ENCODE measurements at regions not wholly inside any gene's neighbourhood (a gene's known extent, or its start where the extent isn't known, plus 50 kb on each side); places are given as distances from the start of the nearest gene placed in this dataset.
A peak's percentile ranks its signal among the peaks of the same experiment; 100 is the strongest.

GRCh38 chr10:117899181-117899683, 147.5 kb downstream of the RAB11FIP2 start (continued):
- TF ChIP-seq MEF2A (IDR thresholded peaks at IDR 0.05; ENCODE audit: borderline replicate concordance, low read depth), result no peak
- TF ChIP-seq USF1 (IDR thresholded peaks at IDR 0.05; ENCODE audit: borderline replicate concordance, low read depth), result no peak
- TF ChIP-seq RXRA (IDR thresholded peaks at IDR 0.05; ENCODE audit: borderline replicate concordance, low read depth), result no peak
- TF ChIP-seq FOXJ3 (CRISPR knock-in tag; IDR thresholded peaks at IDR 0.05), result no peak
- TF ChIP-seq EZH2phosphoT487 (IDR thresholded peaks at IDR 0.05; ENCODE audit: borderline replicate concordance, low read depth), result no peak

GRCh38 chr10:117900280-117900679, 146.5 kb downstream of the RAB11FIP2 start:
- no peaks in the 10 kb centered on the region for H3K9me2 ChIP-seq
- peaks cover 0 to 5% of the 10 kb centered on the region in 2 experiments; a peak in 1 of 4 replicates for H3K4me1 ChIP-seq (ENCODE audit: control insufficient read depth in 1 of 2, insufficient read depth in 2 of 2, low read depth in 1 of 2, low read length in 1 of 2)
- H3K4me3 ChIP-seq (ENCODE audit: low read depth in 2 of 2, low read length in 1 of 2), result no peak overlapping the region
- CTCF ChIA-PET, result no interaction called here
- no peak overlapping the region for H2AFZ ChIP-seq (ENCODE audit: low read depth)
- no peak overlapping the region for H3K9ac ChIP-seq
- no peaks in the 10 kb centered on the region for H3K79me2 ChIP-seq (ENCODE audit: insufficient read depth)
- 10% methylated on average over 3 of the region's 3 CpGs for WGBS (ENCODE audit: low lambda C conversion rate)
- no peaks in the 10 kb centered on the region for H3F3A ChIP-seq (replicated peaks; ENCODE audit: insufficient read depth)
- H3K36me3 ChIP-seq (replicated peaks in 1 of 2; ENCODE audit: control insufficient read depth in 1 of 2, insufficient read depth in 2 of 2, low read length in 1 of 2), result no peaks in the 10 kb centered on the region
- peak; percentile 39 for DNase-seq
- H3K9me3 ChIP-seq, result no peaks in the 10 kb centered on the region
- H3K4me2 ChIP-seq, result no peak overlapping the region
- no peaks in the 10 kb centered on the region for H3K27me3 ChIP-seq (ENCODE audit: insufficient read depth)
- TF ChIP-seq ZBTB33 (IDR thresholded peaks at IDR 0.05; ENCODE audit: borderline replicate concordance, low read depth) (no peak), MXI1 (IDR thresholded peaks at IDR 0.05; ENCODE audit: low read depth, low read length) (no peak), YY1 (IDR thresholded peaks at IDR 0.05; ENCODE audit: low read depth) (no peak)
- POLR2A ChIA-PET, result no interaction called here
- H3K27ac ChIP-seq (ENCODE audit: low read depth in 2 of 2, low read length in 1 of 2), result no peak overlapping the region
- no peaks in the 10 kb centered on the region for H4K20me1 ChIP-seq (ENCODE audit: insufficient read depth)

GRCh38 chr10:117903854-117904253, 142.9 kb downstream of the RAB11FIP2 start:
- H3K9ac ChIP-seq, result no peak overlapping the region
- TF ChIP-seq ELF1 (IDR thresholded peaks at IDR 0.05) (no peak), ZBTB33 (IDR thresholded peaks at IDR 0.05; ENCODE audit: borderline replicate concordance, low read depth) (no peak), USF2 (IDR thresholded peaks at IDR 0.05; ENCODE audit: borderline replicate concordance, low read depth, low read length) (no peak), TCF12 (IDR thresholded peaks at IDR 0.05) (no peak), GATA2 (CRISPR knock-in tag; IDR thresholded peaks at IDR 0.05) (no peak; the same call in 1 of the 2 replicates), EP300 (IDR thresholded peaks at IDR 0.05; ENCODE audit: borderline replicate concordance in 1 of 2, low read depth in 1 of 2, low read length in 1 of 2) (no peak), FOXJ3 (CRISPR knock-in tag; IDR thresholded peaks at IDR 0.05) (no peak), NFIC (IDR thresholded peaks at IDR 0.05; ENCODE audit: borderline replicate concordance) (no peak), FOSL2 (IDR thresholded peaks at IDR 0.05; ENCODE audit: borderline replicate concordance, low read depth) (no peak), IRF3 (IDR thresholded peaks at IDR 0.05; ENCODE audit: low read depth, low read length) (no peak), MEF2A (IDR thresholded peaks at IDR 0.05; ENCODE audit: borderline replicate concordance, low read depth) (no peak)
- H3K27ac ChIP-seq (ENCODE audit: low read depth in 2 of 2, low read length in 1 of 2), result no peak overlapping the region
- no peaks in the 10 kb centered on the region for H3K9me3 ChIP-seq
- no peaks in the 10 kb centered on the region for H4K20me1 ChIP-seq (ENCODE audit: insufficient read depth)
- H3K9me2 ChIP-seq, result no peaks in the 10 kb centered on the region
- no peaks in the 10 kb centered on the region for H3K79me2 ChIP-seq (ENCODE audit: insufficient read depth)
- no peaks in the 10 kb centered on the region for H3K36me3 ChIP-seq (replicated peaks in 1 of 2; ENCODE audit: control insufficient read depth in 1 of 2, insufficient read depth in 2 of 2, low read length in 1 of 2)
- CTCF ChIA-PET, result no interaction called here
- no peak overlapping the region for H2AFZ ChIP-seq (ENCODE audit: low read depth)
- no peaks in the 10 kb centered on the region for H3K27me3 ChIP-seq (ENCODE audit: insufficient read depth)
- H3K4me2 ChIP-seq, result no peak overlapping the region
- WGBS (ENCODE audit: low lambda C conversion rate), result 0% methylated on average over 2 of the region's 2 CpGs
- DNase-seq, result peak; percentile 29
- peaks cover 0 to 5% of the 10 kb centered on the region in 2 experiments; a peak in 1 of 4 replicates for H3K4me1 ChIP-seq (ENCODE audit: control insufficient read depth in 1 of 2, insufficient read depth in 2 of 2, low read depth in 1 of 2, low read length in 1 of 2)
- H3F3A ChIP-seq (replicated peaks; ENCODE audit: insufficient read depth), result no peaks in the 10 kb centered on the region
- POLR2A ChIA-PET, result no interaction called here
- H3K4me3 ChIP-seq (ENCODE audit: low read depth in 2 of 2, low read length in 1 of 2), result no peak overlapping the region

Measured in SK-N-SH (cell line).